SKM-1 treated with dmso at 0.1 percent for 144 hours (cell line): ENCODE measurements at regions not wholly inside any gene's neighbourhood (a gene's known extent, or its start where the extent isn't known, plus 50 kb on each side); places are given as distances from the start of the nearest gene placed in this dataset.

Source experiments
- DNase-seq: peaks from one replicate; lab custom pipeline; 2025; ENCODE audit not compliant: unreplicated experiment; lab: John Stamatoyannopoulos, UW

- DNase-seq: no peak
Measured at GRCh38 chr9:105062222-105062855, 134.4 kb upstream of the ABCA1 start.

- DNase-seq: peak; percentile 24
Measured at GRCh38 chr9:105064248-105065097, 136.5 kb upstream of the ABCA1 start.

GRCh38 chr9:105065098-105066088, 137.4 kb upstream of the ABCA1 start:
- DNase-seq: no peak

- peak; percentile 49 for DNase-seq
Measured at GRCh38 chr9:105066275-105066865, 138.4 kb upstream of the ABCA1 start.

GRCh38 chr9:105067895-105068580, 140.1 kb upstream of the ABCA1 start:
- no peak for DNase-seq

GRCh38 chr9:105069285-105069684, 141.3 kb upstream of the ABCA1 start:
- no peak for DNase-seq

GRCh38 chr9:105069696-105070095, 141.7 kb upstream of the ABCA1 start:
- DNase-seq: no peak

- no peak for DNase-seq
Measured at GRCh38 chr9:105070176-105070575, 142.2 kb upstream of the ABCA1 start.

- no peak for DNase-seq
Measured at GRCh38 chr9:105072476-105072875, 144.5 kb upstream of the ABCA1 start.

GRCh38 chr9:105073147-105073546, 145.2 kb upstream of the ABCA1 start:
- DNase-seq: no peak

- DNase-seq: no peak
Measured at GRCh38 chr9:105074491-105074890, 146.5 kb upstream of the ABCA1 start.

- DNase-seq: no peak
Measured at GRCh38 chr9:105076729-105077128, 148.8 kb upstream of the ABCA1 start.

GRCh38 chr9:105079457-105079856, 151.5 kb upstream of the ABCA1 start:
- no peak for DNase-seq

GRCh38 chr9:105082843-105083242, 154.9 kb upstream of the ABCA1 start:
- no peak for DNase-seq

- DNase-seq: no peak
Measured at GRCh38 chr9:105083256-105083655, 155.3 kb upstream of the ABCA1 start.

GRCh38 chr9:105087910-105088898, 156.2 kb upstream of the SLC44A1 start:
- DNase-seq: no peak

- DNase-seq: no peak
Measured at GRCh38 chr9:105089874-105090273, 154.6 kb upstream of the SLC44A1 start.

GRCh38 chr9:105091004-105091640, 153.3 kb upstream of the SLC44A1 start:
- DNase-seq: no peak

- DNase-seq: no peak
Measured at GRCh38 chr9:105093685-105094084, 150.8 kb upstream of the SLC44A1 start.
